Natural killer cell (primary cell): ENCODE measurements at regions not wholly inside any gene's neighbourhood (a gene's known extent, or its start where the extent isn't known, plus 50 kb on each side); places are given as distances from the start of the nearest gene placed in this dataset.

Source experiments
- ATAC-seq, 3 donors: fragments of 150-1000 bp in 2 of 3; fragments of 200-7000 bp in 1 of 3; cut with Tn5 transposase; 1 replicate in 1 of 3; 2 replicates in 2 of 3; pipeline ENCODE4 v1.10.0; 2021; ENCODE audit warnings: mild to moderate bottlenecking in 2 of 3, moderate library complexity in 2 of 3
- DNase-seq, 2 donors: peaks; one replicate each; pipeline versions ENCODE4 v3.0.0 to v3.0.0-alpha.2; 2013 to 2021; ENCODE audit warnings: mixed read lengths in 1 of 2
- H3K27ac ChIP-seq: one replicate; pipeline ENCODE4 v1.5.1; 2013; ENCODE audit warnings: mild to moderate bottlenecking, low read length
- H3K27me3 ChIP-seq: one replicate; pipeline ENCODE4 v1.6.1; 2013; ENCODE audit warnings: low read length; ENCODE audit not compliant: control insufficient read depth, insufficient read depth
- H3K36me3 ChIP-seq: one replicate; pipeline ENCODE4 v1.6.1; 2013; ENCODE audit warnings: low read length; ENCODE audit not compliant: control insufficient read depth, insufficient read depth
- H3K4me1 ChIP-seq: one replicate; pipeline ENCODE4 v1.6.1; 2013; ENCODE audit warnings: low read length; ENCODE audit not compliant: control insufficient read depth, insufficient read depth
- H3K4me3 ChIP-seq: one replicate; pipeline ENCODE4 v1.5.1; 2013; ENCODE audit warnings: low read length
- H3K9me3 ChIP-seq: one replicate; pipeline ENCODE4 v1.6.1; 2013; ENCODE audit warnings: low read length; ENCODE audit not compliant: control insufficient read depth, insufficient read depth
- H3K27ac Mint-ChIP-seq, 2 donors: one replicate each; pipeline ENCODE4 v1.8.0; 2022; ENCODE audit warnings: mild to moderate bottlenecking in 2 of 2, mixed read lengths in 2 of 2, moderate library complexity in 1 of 2
- H3K27me3 Mint-ChIP-seq, 2 donors: one replicate each; pipeline ENCODE4 v1.8.0; 2022; ENCODE audit warnings: low read depth in 2 of 2, mixed read lengths in 2 of 2
- H3K36me3 Mint-ChIP-seq: one replicate; pipeline ENCODE4 v1.8.0; 2022; ENCODE audit warnings: mixed read lengths
- H3K4me1 Mint-ChIP-seq, 2 donors: one replicate each; pipeline ENCODE4 v1.8.0; 2022; ENCODE audit warnings: mixed read lengths in 2 of 2
- H3K4me3 Mint-ChIP-seq: one replicate; pipeline ENCODE4 v1.8.0; 2022; ENCODE audit warnings: mild to moderate bottlenecking, moderate library complexity, mixed read lengths
- H3K9me3 Mint-ChIP-seq, 2 donors: one replicate each; pipeline ENCODE4 v1.8.0; 2022; ENCODE audit warnings: mixed read lengths in 2 of 2
- CTCF ChIP-seq: fragments of 200-600 bp; IDR thresholded peaks from one replicate; pipeline ENCODE4 v1.8.0; 2022; ENCODE audit warnings: antibody characterized with exemption
- WGBS: methylation state at CpG from one replicate; pipeline ENCODE4 v1.1.7; 2013; ENCODE audit warnings: missing lambda C conversion rate; ENCODE audit not compliant: insufficient coverage; 5-methylcytosine and 5-hydroxymethylcytosine counted together
- intact Hi-C: fragments of 100-400 bp; cut with micrococcal nuclease; formaldehyde crosslinking; loops from one replicate; pipeline ENCODE4 v1.14.2; 2022

DNA sequence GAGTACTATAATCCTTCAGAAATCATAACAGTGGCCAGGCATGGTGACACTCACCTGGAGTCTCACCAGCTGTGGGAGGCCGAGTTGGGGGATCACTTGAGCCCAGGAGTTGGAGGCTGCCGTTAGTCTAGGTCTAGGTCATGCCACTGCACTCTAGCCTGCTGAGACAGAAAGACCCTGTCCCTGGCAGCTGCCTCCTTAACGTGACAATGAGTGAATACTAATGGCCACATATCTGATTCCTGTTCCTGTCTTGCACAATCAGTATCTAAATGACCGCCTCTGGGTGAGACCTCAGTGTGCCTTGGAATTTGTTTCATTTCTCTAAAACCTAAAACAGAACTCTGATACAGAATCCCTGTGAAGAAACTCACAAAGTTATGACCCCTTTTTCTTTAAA, 131.0 kb upstream of the DAB2 start:
- 62% methylated on average over 4 of the region's 4 CpGs for WGBS
- no peaks in the 10 kb centered on the region for H3K36me3 Mint-ChIP-seq

GRCh38 chr5:39547553-39548154, 122.9 kb upstream of the DAB2 start:
- intact Hi-C loops: loop anchor here (1.0 to 10.0 kb wide), 2 partner anchors 171 to 403 kb away; no protein-coding TSS in a partner anchor
- Histone ChIP-seq H3K9me3 (no peaks in the 10 kb centered on the region), H3K4me3 (no peak overlapping the region), H3K27ac (no peak overlapping the region), H3K4me1 (no peaks in the 10 kb centered on the region), H3K27me3 (no peaks in the 10 kb centered on the region), H3K36me3 (no peaks in the 10 kb centered on the region)
- H3K9me3 Mint-ChIP-seq: no peaks in the 10 kb centered on the region
- peaks cover 0 to 5% of the 10 kb centered on the region in 2 donors for H3K4me1 Mint-ChIP-seq
- H3K36me3 Mint-ChIP-seq: no peaks in the 10 kb centered on the region
- no peaks in the 10 kb centered on the region for H3K27me3 Mint-ChIP-seq
- H3K4me3 Mint-ChIP-seq: peak overlapping the region; percentile 18
- peak; percentile 77 for TF ChIP-seq CTCF
- peak in 1 of 2 donors; percentile 68 for DNase-seq
- 4% methylated on average over 4 of the region's 9 CpGs for WGBS
- peak; percentile 42 to 65 (median 46) for ATAC-seq
- peak overlapping the region in 1 of 2 donors; percentile 47 for H3K27ac Mint-ChIP-seq

More for the DNA sequence above, 131.0 kb upstream of the DAB2 start:
- Histone ChIP-seq H3K27me3 (no peaks in the 10 kb centered on the region), H3K36me3 (no peaks in the 10 kb centered on the region), H3K4me1 (no peaks in the 10 kb centered on the region), H3K4me3 (no peak overlapping the region), H3K27ac (no peak overlapping the region), H3K9me3 (no peaks in the 10 kb centered on the region)
- Mint-ChIP-seq H3K27ac (no peak overlapping the region), H3K9me3 (no peaks in the 10 kb centered on the region), H3K27me3 (peaks cover 4 to 5% of the 10 kb centered on the region in 2 donors), H3K4me3 (no peak overlapping the region), H3K4me1 (no peaks in the 10 kb centered on the region)
- intact Hi-C loops: no loop called here
- DNase-seq: no peak
- ATAC-seq: peak in 1 of 3 donors; percentile 43
- no peak for TF ChIP-seq CTCF

GRCh38 chr5:39544941-39545340, 120.2 kb upstream of the DAB2 start:
- Histone ChIP-seq H3K27me3 (no peaks in the 10 kb centered on the region), H3K9me3 (no peaks in the 10 kb centered on the region), H3K36me3 (no peaks in the 10 kb centered on the region), H3K4me1 (no peaks in the 10 kb centered on the region), H3K4me3 (no peak overlapping the region), H3K27ac (no peak overlapping the region)
- ATAC-seq: no peak
- Mint-ChIP-seq H3K9me3 (no peaks in the 10 kb centered on the region), H3K27ac (no peak overlapping the region), H3K27me3 (no peaks in the 10 kb centered on the region), H3K4me3 (no peak overlapping the region), H3K4me1 (peaks cover 0 to 5% of the 10 kb centered on the region in 2 donors), H3K36me3 (no peaks in the 10 kb centered on the region)
- 87% methylated on average over 2 of the region's 3 CpGs for WGBS
- TF ChIP-seq CTCF: no peak
- DNase-seq: no peak
- intact Hi-C loops: loop anchor here (10.0 kb wide), 1 partner anchor 400 kb away; no protein-coding TSS in a partner anchor

DNA sequence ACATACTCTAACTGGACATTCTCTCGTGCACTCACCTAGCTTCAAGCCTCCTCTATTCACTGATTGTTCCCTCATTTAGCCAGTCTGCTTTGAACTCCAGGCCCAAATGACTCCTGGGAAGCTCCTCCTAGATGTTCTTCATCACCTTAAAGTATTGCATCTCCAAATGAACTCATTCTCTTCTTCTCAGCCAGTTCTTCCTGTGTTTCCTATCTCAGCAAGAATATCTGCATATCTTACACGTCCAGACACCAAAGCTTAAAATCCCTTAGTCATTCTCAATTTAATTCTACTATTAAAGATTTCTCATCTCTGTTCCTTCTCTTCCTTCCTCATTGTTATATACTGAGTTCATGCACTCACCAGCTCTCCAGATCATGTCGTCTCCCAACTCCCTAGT, 118.6 kb upstream of the DAB2 start:
- no peaks in the 10 kb centered on the region for H3K4me1 ChIP-seq
- TF ChIP-seq CTCF: no peak
- H3K27me3 ChIP-seq: no peaks in the 10 kb centered on the region
- ATAC-seq (no peak), DNase-seq (no peak)
- Mint-ChIP-seq H3K9me3 (no peaks in the 10 kb centered on the region), H3K27ac (no peak overlapping the region), H3K27me3 (peaks cover 0 to 2% of the 10 kb centered on the region in 2 donors), H3K36me3 (no peaks in the 10 kb centered on the region), H3K4me3 (no peak overlapping the region), H3K4me1 (peaks cover 0 to 5% of the 10 kb centered on the region in 2 donors)
- 41% methylated on average over 3 of the region's 3 CpGs for WGBS
- intact Hi-C loops: loop anchor here (10.0 kb wide), 1 partner anchor 399 kb away; no protein-coding TSS in a partner anchor
- no peak overlapping the region for H3K4me3 ChIP-seq
- H3K36me3 ChIP-seq: no peaks in the 10 kb centered on the region
- H3K9me3 ChIP-seq: no peaks in the 10 kb centered on the region
- no peak overlapping the region for H3K27ac ChIP-seq
